ENCODE measurements at regions not wholly inside any gene's neighbourhood (a gene's known extent, or its start where the extent isn't known, plus 50 kb on each side); places are given as distances from the start of the nearest gene placed in this dataset.

DNA sequence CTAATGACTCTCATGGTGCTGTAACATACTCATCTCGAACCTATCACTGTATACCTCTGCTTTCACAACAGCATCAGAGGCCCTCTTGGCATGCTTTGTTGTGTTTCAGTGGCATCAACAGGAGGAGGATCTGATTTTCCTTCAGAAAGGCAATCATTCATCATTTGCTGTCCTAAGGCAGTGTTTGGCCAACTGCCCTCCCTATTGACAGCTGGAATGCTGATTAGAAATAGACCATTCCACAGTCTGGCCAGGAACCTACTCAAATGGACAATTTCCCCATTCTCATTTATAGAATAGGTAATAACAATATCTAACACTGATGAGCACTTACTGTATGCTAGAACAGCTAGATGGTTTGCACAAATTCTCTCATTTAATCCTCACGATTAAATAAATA, 310.6 kb upstream of the PTBP2 start:
- no peak overlapping the region for H3K27ac ChIP-seq (ENCODE audit: extremely low read depth, low read depth, low read length)
- ChIA-PET CTCF (no interaction called here), POLR2A (no interaction called here)
- TF ChIP-seq RBAK (tag by site-specific recombination; IDR thresholded peaks at IDR 0.05): no peak
- TF ChIP-seq ZNF624 (tag by site-specific recombination; IDR thresholded peaks at IDR 0.05): no peak
- no peak for TF ChIP-seq ZNF366 (tag by site-specific recombination; conservative IDR thresholded peaks at IDR 0.05)
- no peak for TF ChIP-seq ZNF626 (tag by site-specific recombination; IDR thresholded peaks at IDR 0.05)
- no peak for TF ChIP-seq ZFP41 (tag by site-specific recombination; IDR thresholded peaks at IDR 0.05; ENCODE audit: borderline replicate concordance)
- TF ChIP-seq ZBTB48 (tag by site-specific recombination; IDR thresholded peaks at IDR 0.05): no peak
- H3K36me3 ChIP-seq (ENCODE audit: control insufficient read depth in 2 of 2, insufficient read depth in 1 of 2, low read length in 2 of 2): no peaks in the 10 kb centered on the region
- no peaks in the 10 kb centered on the region for H3K9me3 ChIP-seq (ENCODE audit: control insufficient read depth, insufficient read depth, low read depth, low read length)
- no peaks in the 10 kb centered on the region for H3K4me1 ChIP-seq (ENCODE audit: control insufficient read depth, insufficient read depth, low read length)
- no peak overlapping the region for H3K4me3 ChIP-seq (ENCODE audit: low read depth, low read length)

DNA sequence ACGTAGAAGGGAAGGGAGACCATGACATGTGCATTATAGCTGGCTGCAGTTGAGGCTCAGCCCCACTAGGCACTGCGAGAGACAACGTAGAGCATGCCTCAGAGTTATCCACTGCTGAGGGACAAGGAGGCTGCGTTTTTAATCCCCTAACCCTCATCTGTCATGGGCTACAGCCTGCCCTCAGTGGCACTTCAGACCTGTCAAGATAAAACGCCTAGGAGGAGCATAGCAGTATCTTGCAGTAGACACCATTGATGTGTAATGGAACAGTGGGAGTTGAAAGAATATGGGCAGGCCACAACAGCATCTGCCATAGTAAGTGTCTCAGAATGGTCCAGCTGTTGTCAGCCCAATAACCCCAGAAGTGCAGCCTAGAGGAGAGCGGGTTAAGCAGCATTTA, 307.0 kb upstream of the PTBP2 start:
- Histone ChIP-seq H3K27ac (ENCODE audit: extremely low read depth, low read depth, low read length) (no peak overlapping the region), H3K36me3 (ENCODE audit: control insufficient read depth in 2 of 2, insufficient read depth in 1 of 2, low read length in 2 of 2) (no peaks in the 10 kb centered on the region), H3K9me3 (ENCODE audit: control insufficient read depth, insufficient read depth, low read depth, low read length) (no peaks in the 10 kb centered on the region), H3K4me3 (ENCODE audit: low read depth, low read length) (no peak overlapping the region), H3K4me1 (ENCODE audit: control insufficient read depth, insufficient read depth, low read length) (no peaks in the 10 kb centered on the region)
- ChIA-PET CTCF (no interaction called here), POLR2A (no interaction called here)
- TF ChIP-seq ZNF549 (tag by site-specific recombination; IDR thresholded peaks at IDR 0.05) (no peak), ZNF529 (tag by site-specific recombination; IDR thresholded peaks at IDR 0.05; ENCODE audit: insufficient replicate concordance) (no peak), KLF7 (tag by site-specific recombination; IDR thresholded peaks at IDR 0.05; ENCODE audit: borderline replicate concordance) (no peak)

DNA sequence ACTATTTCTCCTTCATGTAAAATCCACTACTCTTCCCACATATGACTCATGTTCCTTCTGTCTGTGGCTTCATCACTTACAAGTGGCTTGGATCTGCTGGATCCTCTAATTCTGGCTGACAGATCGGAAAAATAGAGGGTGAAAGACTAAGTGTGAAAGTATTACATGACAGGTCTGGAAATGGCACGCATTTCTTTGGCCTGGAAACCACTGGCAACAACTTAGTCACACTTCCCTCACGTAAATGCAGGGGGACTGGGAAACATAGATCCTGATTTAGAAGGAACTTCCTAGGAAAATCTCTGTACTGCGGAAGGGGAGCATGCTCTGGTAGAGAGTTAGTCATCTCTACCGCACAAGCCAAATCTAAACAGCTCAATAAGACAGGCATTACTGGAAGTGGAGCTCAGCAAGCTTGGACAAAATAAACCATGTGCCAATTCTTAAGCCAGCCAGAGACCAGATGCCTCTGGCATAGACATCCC, 305.4 kb upstream of the PTBP2 start:
- Histone ChIP-seq H3K4me3 (ENCODE audit: low read depth, low read length) (no peak overlapping the region), H3K27ac (ENCODE audit: extremely low read depth, low read depth, low read length) (no peak overlapping the region), H3K4me1 (ENCODE audit: control insufficient read depth, insufficient read depth, low read length) (no peaks in the 10 kb centered on the region), H3K9me3 (ENCODE audit: control insufficient read depth, insufficient read depth, low read depth, low read length) (no peaks in the 10 kb centered on the region), H3K36me3 (ENCODE audit: control insufficient read depth in 2 of 2, insufficient read depth in 1 of 2, low read length in 2 of 2) (no peaks in the 10 kb centered on the region)
- POLR2A ChIA-PET: no interaction called here
- CTCF ChIA-PET: no interaction called here
- TF ChIP-seq ZSCAN23 (tag by site-specific recombination; IDR thresholded peaks at IDR 0.05) (no peak), ZNF561 (tag by site-specific recombination; IDR thresholded peaks at IDR 0.05; ENCODE audit: borderline replicate concordance) (no peak), ZNF571 (tag by site-specific recombination; IDR thresholded peaks at IDR 0.05) (no peak), ZNF24 (tag by site-specific recombination; IDR thresholded peaks at IDR 0.05) (no peak), SALL2 (tag by site-specific recombination; IDR thresholded peaks at IDR 0.05; ENCODE audit: borderline replicate concordance) (no peak), KLF9 (tag by site-specific recombination; IDR thresholded peaks at IDR 0.05; ENCODE audit: low read depth) (no peak), ZNF391 (tag by site-specific recombination; IDR thresholded peaks at IDR 0.05; ENCODE audit: borderline replicate concordance, low read depth) (no peak), KLF7 (tag by site-specific recombination; IDR thresholded peaks at IDR 0.05; ENCODE audit: borderline replicate concordance) (no peak)
- TF ChIP-seq, protein P1, sequence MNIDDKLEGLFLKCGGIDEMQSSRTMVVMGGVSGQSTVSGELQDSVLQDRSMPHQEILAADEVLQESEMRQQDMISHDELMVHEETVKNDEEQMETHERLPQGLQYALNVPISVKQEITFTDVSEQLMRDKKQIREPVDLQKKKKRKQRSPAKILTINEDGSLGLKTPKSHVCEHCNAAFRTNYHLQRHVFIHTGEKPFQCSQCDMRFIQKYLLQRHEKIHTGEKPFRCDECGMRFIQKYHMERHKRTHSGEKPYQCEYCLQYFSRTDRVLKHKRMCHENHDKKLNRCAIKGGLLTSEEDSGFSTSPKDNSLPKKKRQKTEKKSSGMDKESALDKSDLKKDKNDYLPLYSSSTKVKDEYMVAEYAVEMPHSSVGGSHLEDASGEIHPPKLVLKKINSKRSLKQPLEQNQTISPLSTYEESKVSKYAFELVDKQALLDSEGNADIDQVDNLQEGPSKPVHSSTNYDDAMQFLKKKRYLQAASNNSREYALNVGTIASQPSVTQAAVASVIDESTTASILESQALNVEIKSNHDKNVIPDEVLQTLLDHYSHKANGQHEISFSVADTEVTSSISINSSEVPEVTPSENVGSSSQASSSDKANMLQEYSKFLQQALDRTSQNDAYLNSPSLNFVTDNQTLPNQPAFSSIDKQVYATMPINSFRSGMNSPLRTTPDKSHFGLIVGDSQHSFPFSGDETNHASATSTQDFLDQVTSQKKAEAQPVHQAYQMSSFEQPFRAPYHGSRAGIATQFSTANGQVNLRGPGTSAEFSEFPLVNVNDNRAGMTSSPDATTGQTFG (tag by site-specific recombination; IDR thresholded peaks at IDR 0.05; ENCODE audit: borderline replicate concordance): no peak
- TF ChIP-seq, protein P2, sequence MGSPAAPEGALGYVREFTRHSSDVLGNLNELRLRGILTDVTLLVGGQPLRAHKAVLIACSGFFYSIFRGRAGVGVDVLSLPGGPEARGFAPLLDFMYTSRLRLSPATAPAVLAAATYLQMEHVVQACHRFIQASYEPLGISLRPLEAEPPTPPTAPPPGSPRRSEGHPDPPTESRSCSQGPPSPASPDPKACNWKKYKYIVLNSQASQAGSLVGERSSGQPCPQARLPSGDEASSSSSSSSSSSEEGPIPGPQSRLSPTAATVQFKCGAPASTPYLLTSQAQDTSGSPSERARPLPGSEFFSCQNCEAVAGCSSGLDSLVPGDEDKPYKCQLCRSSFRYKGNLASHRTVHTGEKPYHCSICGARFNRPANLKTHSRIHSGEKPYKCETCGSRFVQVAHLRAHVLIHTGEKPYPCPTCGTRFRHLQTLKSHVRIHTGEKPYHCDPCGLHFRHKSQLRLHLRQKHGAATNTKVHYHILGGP (tag by site-specific recombination; IDR thresholded peaks at IDR 0.05): no peak
- TF ChIP-seq, protein P3, sequence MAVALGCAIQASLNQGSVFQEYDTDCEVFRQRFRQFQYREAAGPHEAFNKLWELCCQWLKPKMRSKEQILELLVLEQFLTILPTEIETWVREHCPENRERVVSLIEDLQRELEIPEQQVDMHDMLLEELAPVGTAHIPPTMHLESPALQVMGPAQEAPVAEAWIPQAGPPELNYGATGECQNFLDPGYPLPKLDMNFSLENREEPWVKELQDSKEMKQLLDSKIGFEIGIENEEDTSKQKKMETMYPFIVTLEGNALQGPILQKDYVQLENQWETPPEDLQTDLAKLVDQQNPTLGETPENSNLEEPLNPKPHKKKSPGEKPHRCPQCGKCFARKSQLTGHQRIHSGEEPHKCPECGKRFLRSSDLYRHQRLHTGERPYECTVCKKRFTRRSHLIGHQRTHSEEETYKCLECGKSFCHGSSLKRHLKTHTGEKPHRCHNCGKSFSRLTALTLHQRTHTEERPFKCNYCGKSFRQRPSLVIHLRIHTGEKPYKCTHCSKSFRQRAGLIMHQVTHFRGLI (tag by site-specific recombination; IDR thresholded peaks at IDR 0.05): no peak
- TF ChIP-seq, protein P4, sequence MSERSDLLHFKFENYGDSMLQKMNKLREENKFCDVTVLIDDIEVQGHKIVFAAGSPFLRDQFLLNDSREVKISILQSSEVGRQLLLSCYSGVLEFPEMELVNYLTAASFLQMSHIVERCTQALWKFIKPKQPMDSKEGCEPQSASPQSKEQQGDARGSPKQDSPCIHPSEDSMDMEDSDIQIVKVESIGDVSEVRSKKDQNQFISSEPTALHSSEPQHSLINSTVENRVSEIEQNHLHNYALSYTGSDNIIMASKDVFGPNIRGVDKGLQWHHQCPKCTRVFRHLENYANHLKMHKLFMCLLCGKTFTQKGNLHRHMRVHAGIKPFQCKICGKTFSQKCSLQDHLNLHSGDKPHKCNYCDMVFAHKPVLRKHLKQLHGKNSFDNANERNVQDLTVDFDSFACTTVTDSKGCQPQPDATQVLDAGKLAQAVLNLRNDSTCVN (tag by site-specific recombination; optimal IDR thresholded peaks at IDR 0.05): no peak

All from HEK293 (cell line).